ENCODE measurements at regions not wholly inside any gene's neighbourhood (a gene's known extent, or its start where the extent isn't known, plus 50 kb on each side); places are given as distances from the start of the nearest gene placed in this dataset.

GRCh38 chr2:60221098-60221497, 332.4 kb downstream of the BCL11A start:
- Histone ChIP-seq H3K79me2 (ENCODE audit: insufficient read depth, low read length) (no peaks in the 10 kb centered on the region), H3K27me3 (ENCODE audit: low read length) (no peaks in the 10 kb centered on the region), H3K9ac (ENCODE audit: low read length) (no peak overlapping the region)

GRCh38 chr2:60219536-60219935, 333.9 kb downstream of the BCL11A start:
- no peaks in the 10 kb centered on the region for H3K79me2 ChIP-seq (ENCODE audit: insufficient read depth, low read length)
- H3K9me2 ChIP-seq (replicated peaks; ENCODE audit: insufficient read depth, low read length) = no peaks in the 10 kb centered on the region; the same call in 1 of the 2 replicates
- no peak overlapping the region for H3K27ac ChIP-seq (ENCODE audit: low read depth, low read length)
- no peaks in the 10 kb centered on the region for H4K20me1 ChIP-seq (ENCODE audit: low read depth, low read length)
- H3K27me3 ChIP-seq (ENCODE audit: low read length) = no peaks in the 10 kb centered on the region
- H2AFZ ChIP-seq (ENCODE audit: low read depth, low read length, severe bottlenecking) = no peak overlapping the region
- no peak overlapping the region for H3K4me3 ChIP-seq (ENCODE audit: insufficient read depth, low read length, poor library complexity, severe bottlenecking)
- no peaks in the 10 kb centered on the region for H3K9me3 ChIP-seq (ENCODE audit: insufficient read depth, low read length)
- no peak overlapping the region for H3K9ac ChIP-seq (ENCODE audit: low read length)
- H3K4me2 ChIP-seq (ENCODE audit: low read depth, low read length, poor library complexity, severe bottlenecking) = no peak overlapping the region
- no peak for TF ChIP-seq EZH2phosphoT487 (conservative IDR thresholded peaks at IDR 0.05; ENCODE audit: low read length)
- TF ChIP-seq CTCF (IDR thresholded peaks at IDR 0.05; ENCODE audit: insufficient read depth, low read length, poor library complexity, severe bottlenecking) = no peak
- no peaks in the 10 kb centered on the region for H3F3A ChIP-seq (ENCODE audit: insufficient read depth)
- no peaks in the 10 kb centered on the region for H3K36me3 ChIP-seq (ENCODE audit: low read length)

More at GRCh38 chr2:60221098-60221497, 332.4 kb downstream of the BCL11A start:
- H3K9me2 ChIP-seq (replicated peaks; ENCODE audit: insufficient read depth, low read length) = no peaks in the 10 kb centered on the region; the same call in 1 of the 2 replicates
- H3K27ac ChIP-seq (ENCODE audit: low read depth, low read length) = no peak overlapping the region
- H3K4me2 ChIP-seq (ENCODE audit: low read depth, low read length, poor library complexity, severe bottlenecking) = no peak overlapping the region
- H3F3A ChIP-seq (ENCODE audit: insufficient read depth) = no peaks in the 10 kb centered on the region
- no peak overlapping the region for H2AFZ ChIP-seq (ENCODE audit: low read depth, low read length, severe bottlenecking)
- no peaks in the 10 kb centered on the region for H3K36me3 ChIP-seq (ENCODE audit: low read length)
- TF ChIP-seq EZH2phosphoT487 (conservative IDR thresholded peaks at IDR 0.05; ENCODE audit: low read length) = no peak
- TF ChIP-seq CTCF (IDR thresholded peaks at IDR 0.05; ENCODE audit: insufficient read depth, low read length, poor library complexity, severe bottlenecking) = no peak
- H3K4me3 ChIP-seq (ENCODE audit: insufficient read depth, low read length, poor library complexity, severe bottlenecking) = no peak overlapping the region
- H3K9me3 ChIP-seq (ENCODE audit: insufficient read depth, low read length) = no peaks in the 10 kb centered on the region
- H4K20me1 ChIP-seq (ENCODE audit: low read depth, low read length) = no peaks in the 10 kb centered on the region

- Histone ChIP-seq H3K9me3 (ENCODE audit: insufficient read depth, low read length) (no peaks in the 10 kb centered on the region), H2AFZ (ENCODE audit: low read depth, low read length, severe bottlenecking) (no peak overlapping the region), H3K36me3 (ENCODE audit: low read length) (no peaks in the 10 kb centered on the region), H3K4me3 (ENCODE audit: insufficient read depth, low read length, poor library complexity, severe bottlenecking) (no peak overlapping the region), H3K27me3 (ENCODE audit: low read length) (no peaks in the 10 kb centered on the region), H3K27ac (ENCODE audit: low read depth, low read length) (no peak overlapping the region), H4K20me1 (ENCODE audit: low read depth, low read length) (no peaks in the 10 kb centered on the region), H3K9ac (ENCODE audit: low read length) (no peak overlapping the region), H3K9me2 (replicated peaks; ENCODE audit: insufficient read depth, low read length) (no peaks in the 10 kb centered on the region; the same call in 1 of the 2 replicates), H3K4me2 (ENCODE audit: low read depth, low read length, poor library complexity, severe bottlenecking) (no peak overlapping the region), H3F3A (ENCODE audit: insufficient read depth) (no peaks in the 10 kb centered on the region), H3K79me2 (ENCODE audit: insufficient read depth, low read length) (no peaks in the 10 kb centered on the region)
- TF ChIP-seq EZH2phosphoT487 (conservative IDR thresholded peaks at IDR 0.05; ENCODE audit: low read length) = no peak
- TF ChIP-seq CTCF (IDR thresholded peaks at IDR 0.05; ENCODE audit: insufficient read depth, low read length, poor library complexity, severe bottlenecking) = no peak
Observed at GRCh38 chr2:60216452-60216995, 336.9 kb downstream of the BCL11A start.
